ENCODE measurements at regions not wholly inside any gene's neighbourhood (a gene's known extent, or its start where the extent isn't known, plus 50 kb on each side); places are given as distances from the start of the nearest gene placed in this dataset.

GRCh38 chr7:67692425-67692824 is 695.8 kb downstream of the TYW1 start:
- no peaks in the 10 kb centered on the region for H3K9me3 ChIP-seq (ENCODE audit: low read length)
- no peak for TF ChIP-seq EZH2 (IDR thresholded peaks at IDR 0.05; ENCODE audit: low read length, unreplicated experiment)
- no peak for TF ChIP-seq EZH2phosphoT487 (IDR thresholded peaks at IDR 0.05; ENCODE audit: borderline replicate concordance, low read length)
- TF ChIP-seq CTCF (conservative IDR thresholded peaks at IDR 0.05; ENCODE audit: low read depth, low read length), result no peak
- POLR2A ChIA-PET (ENCODE audit: unreplicated experiment), result no interaction called here
- no peak overlapping the region for H2AFZ ChIP-seq (ENCODE audit: low read length)
- no peaks in the 10 kb centered on the region for H3K27me3 ChIP-seq (ENCODE audit: low read length)
- no peaks in the 10 kb centered on the region for H3K79me2 ChIP-seq (ENCODE audit: low read length)
- BruUV-seq (replicated peaks), result no TSS peak
- no peaks in the 10 kb centered on the region for H3K9me2 ChIP-seq (replicated peaks; ENCODE audit: low read length)
- H3K27ac ChIP-seq (ENCODE audit: low read length), result no peak overlapping the region
- DNase-seq, result peak; percentile 14
- no peak overlapping the region for H3K4me2 ChIP-seq (ENCODE audit: low read length)
- H3K4me1 ChIP-seq (ENCODE audit: insufficient read depth, low read length), result no peaks in the 10 kb centered on the region
- ATAC-seq, result no peak; the same call in 1 of the 2 replicates
- CTCF ChIA-PET, result no interaction called here
- H4K20me1 ChIP-seq (ENCODE audit: low read length), result no peaks in the 10 kb centered on the region
- no peak overlapping the region for H3K4me3 ChIP-seq (ENCODE audit: low read length)
- intact Hi-C loops (cut with micrococcal nuclease), result no loop called here
- H3K36me3 ChIP-seq (ENCODE audit: low read depth, low read length), result no peaks in the 10 kb centered on the region
- no peak overlapping the region for H3K9ac ChIP-seq (ENCODE audit: low read length)
- H3F3A ChIP-seq (ENCODE audit: low read length, unreplicated experiment), result no peaks in the 10 kb centered on the region

- CTCF ChIA-PET, result interaction anchor here (0.6 kb wide), 1 partner anchor 1898 kb away, joined by 5 read pairs; no protein-coding TSS in a partner anchor
- BruUV-seq (replicated peaks), result no TSS peak
- no peak for ATAC-seq
Observed at GRCh38 chr7:67696124-67696523, 699.5 kb downstream of the TYW1 start.

GRCh38 chr7:67696878-67697277 is 700.2 kb downstream of the TYW1 start:
- Histone ChIP-seq H2AFZ (ENCODE audit: low read length) (no peak overlapping the region), H3F3A (ENCODE audit: low read length, unreplicated experiment) (no peaks in the 10 kb centered on the region), H3K79me2 (ENCODE audit: low read length) (no peaks in the 10 kb centered on the region), H3K4me1 (ENCODE audit: insufficient read depth, low read length) (no peaks in the 10 kb centered on the region), H3K9me3 (ENCODE audit: low read length) (no peaks in the 10 kb centered on the region), H3K27me3 (ENCODE audit: low read length) (no peaks in the 10 kb centered on the region), H4K20me1 (ENCODE audit: low read length) (no peaks in the 10 kb centered on the region), H3K9ac (ENCODE audit: low read length) (no peak overlapping the region), H3K36me3 (ENCODE audit: low read depth, low read length) (no peaks in the 10 kb centered on the region), H3K4me2 (ENCODE audit: low read length) (no peak overlapping the region), H3K27ac (ENCODE audit: low read length) (no peak overlapping the region), H3K4me3 (ENCODE audit: low read length) (no peak overlapping the region), H3K9me2 (replicated peaks; ENCODE audit: low read length) (no peaks in the 10 kb centered on the region)
- no TSS peak for BruUV-seq (replicated peaks)
- DNase-seq, result no peak
- ATAC-seq, result no peak
- CTCF ChIA-PET, result no interaction called here
- POLR2A ChIA-PET (ENCODE audit: unreplicated experiment), result no interaction called here
- TF ChIP-seq EZH2 (IDR thresholded peaks at IDR 0.05; ENCODE audit: low read length, unreplicated experiment) (no peak), CTCF (conservative IDR thresholded peaks at IDR 0.05; ENCODE audit: low read depth, low read length) (no peak), EZH2phosphoT487 (IDR thresholded peaks at IDR 0.05; ENCODE audit: borderline replicate concordance, low read length) (no peak)
- intact Hi-C loops (cut with micrococcal nuclease), result no loop called here

More at GRCh38 chr7:67696124-67696523, 699.5 kb downstream of the TYW1 start:
- Histone ChIP-seq H3K9me3 (ENCODE audit: low read length) (no peaks in the 10 kb centered on the region), H3K36me3 (ENCODE audit: low read depth, low read length) (no peaks in the 10 kb centered on the region), H2AFZ (ENCODE audit: low read length) (no peak overlapping the region), H3K9me2 (replicated peaks; ENCODE audit: low read length) (no peaks in the 10 kb centered on the region), H4K20me1 (ENCODE audit: low read length) (no peaks in the 10 kb centered on the region), H3K4me3 (ENCODE audit: low read length) (no peak overlapping the region), H3F3A (ENCODE audit: low read length, unreplicated experiment) (no peaks in the 10 kb centered on the region), H3K4me1 (ENCODE audit: insufficient read depth, low read length) (no peaks in the 10 kb centered on the region), H3K79me2 (ENCODE audit: low read length) (no peaks in the 10 kb centered on the region), H3K27ac (ENCODE audit: low read length) (no peak overlapping the region), H3K9ac (ENCODE audit: low read length) (no peak overlapping the region), H3K4me2 (ENCODE audit: low read length) (no peak overlapping the region), H3K27me3 (ENCODE audit: low read length) (no peaks in the 10 kb centered on the region)
- TF ChIP-seq CTCF (conservative IDR thresholded peaks at IDR 0.05; ENCODE audit: low read depth, low read length) (no peak), EZH2phosphoT487 (IDR thresholded peaks at IDR 0.05; ENCODE audit: borderline replicate concordance, low read length) (no peak), EZH2 (IDR thresholded peaks at IDR 0.05; ENCODE audit: low read length, unreplicated experiment) (no peak)
- no peak for DNase-seq
- POLR2A ChIA-PET (ENCODE audit: unreplicated experiment), result no interaction called here
- intact Hi-C loops (cut with micrococcal nuclease), result no loop called here
